ENCODE measurements at regions not wholly inside any gene's neighbourhood (a gene's known extent, or its start where the extent isn't known, plus 50 kb on each side); places are given as distances from the start of the nearest gene placed in this dataset.

GRCh38 chr11:109302591-109303334, 119.2 kb upstream of the C11orf87 start:
- Histone ChIP-seq H3K4me1 (no peaks in the 10 kb centered on the region), H3K36me3 (ENCODE audit: control insufficient read depth, insufficient read depth, low read length) (no peaks in the 10 kb centered on the region), H3K27me3 (replicated peaks; ENCODE audit: control insufficient read depth, insufficient read depth, low read length) (no peaks in the 10 kb centered on the region), H3K9me3 (no peaks in the 10 kb centered on the region), H3K4me3 (ENCODE audit: low read depth, low read length) (no peak overlapping the region)
- DNase-seq = no peak
- no TSS peak for BruUV-seq (replicated peaks)
- Mint-ChIP-seq H3K27me3 (ENCODE audit: insufficient read depth, unreplicated experiment) (peaks cover 2% of the 10 kb centered on the region), H3K4me1 (ENCODE audit: low read depth, unreplicated experiment) (peaks cover 21% of the 10 kb centered on the region), H3K27ac (ENCODE audit: unreplicated experiment) (no peak overlapping the region), H3K9me3 (ENCODE audit: unreplicated experiment) (no peaks in the 10 kb centered on the region), H3K4me3 (ENCODE audit: unreplicated experiment) (no peak overlapping the region), H3K36me3 (ENCODE audit: insufficient read depth, unreplicated experiment) (no peaks in the 10 kb centered on the region)
- TF ChIP-seq CTCF (IDR thresholded peaks at IDR 0.05; ENCODE audit: insufficient read depth in 1 of 2, low read depth in 1 of 2, low read length in 1 of 2, severe bottlenecking in 1 of 2, unreplicated experiment in 1 of 2) = no peak
- intact Hi-C loops (cut with micrococcal nuclease; ENCODE audit: unreplicated experiment) = no loop called here
- POLR2A ChIA-PET = no interaction called here
- CTCF ChIA-PET = no interaction called here

- Histone ChIP-seq H3K27me3 (replicated peaks; ENCODE audit: control insufficient read depth, insufficient read depth, low read length) (no peaks in the 10 kb centered on the region), H3K36me3 (ENCODE audit: control insufficient read depth, insufficient read depth, low read length) (no peaks in the 10 kb centered on the region), H3K9me3 (no peaks in the 10 kb centered on the region), H3K4me3 (ENCODE audit: low read depth, low read length) (no peak overlapping the region), H3K4me1 (no peaks in the 10 kb centered on the region)
- peaks cover 2% of the 10 kb centered on the region for H3K27me3 Mint-ChIP-seq (ENCODE audit: insufficient read depth, unreplicated experiment)
- ChIA-PET POLR2A (interaction anchor here (0.6 kb wide), 1 partner anchor 244 kb away, joined by 3 read pairs; no protein-coding TSS in a partner anchor), CTCF (no interaction called here)
- intact Hi-C loops (cut with micrococcal nuclease; ENCODE audit: unreplicated experiment) = no loop called here
- no peaks in the 10 kb centered on the region for H3K9me3 Mint-ChIP-seq (ENCODE audit: unreplicated experiment)
- peaks cover 21% of the 10 kb centered on the region for H3K4me1 Mint-ChIP-seq (ENCODE audit: low read depth, unreplicated experiment)
- BruUV-seq (replicated peaks) = no TSS peak
- no peak for DNase-seq
- H3K36me3 Mint-ChIP-seq (ENCODE audit: insufficient read depth, unreplicated experiment) = no peaks in the 10 kb centered on the region
- no peak for TF ChIP-seq CTCF (IDR thresholded peaks at IDR 0.05; ENCODE audit: insufficient read depth in 1 of 2, low read depth in 1 of 2, low read length in 1 of 2, severe bottlenecking in 1 of 2, unreplicated experiment in 1 of 2)
- no peak overlapping the region for H3K27ac Mint-ChIP-seq (ENCODE audit: unreplicated experiment)
- no peak overlapping the region for H3K4me3 Mint-ChIP-seq (ENCODE audit: unreplicated experiment)
Observed at GRCh38 chr11:109303342-109303741, 118.6 kb upstream of the C11orf87 start.

DNA sequence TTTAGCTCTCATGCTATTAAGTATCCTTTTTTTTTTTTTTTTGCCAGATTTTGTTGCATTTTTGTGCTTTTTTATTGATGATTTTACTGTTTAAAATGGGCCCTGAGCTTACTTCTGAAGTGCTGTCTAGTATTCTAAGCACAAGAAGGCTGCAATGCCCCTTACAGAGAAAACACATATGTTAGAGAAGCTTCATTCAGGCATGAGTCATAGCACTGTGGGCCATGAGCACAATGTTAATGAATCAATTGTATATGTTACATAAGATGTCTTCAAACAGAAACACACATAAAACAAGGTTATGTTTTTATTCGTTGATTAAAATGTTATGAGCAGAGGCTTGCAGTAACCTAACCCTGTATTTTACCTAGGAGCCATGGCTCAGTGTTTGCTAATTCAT, 117.8 kb upstream of the C11orf87 start:
- H3K27ac Mint-ChIP-seq (ENCODE audit: unreplicated experiment) = no peak overlapping the region
- Histone ChIP-seq H3K36me3 (ENCODE audit: control insufficient read depth, insufficient read depth, low read length) (no peaks in the 10 kb centered on the region), H3K4me3 (ENCODE audit: low read depth, low read length) (no peak overlapping the region), H3K4me1 (no peaks in the 10 kb centered on the region), H3K9me3 (no peaks in the 10 kb centered on the region), H3K27me3 (replicated peaks; ENCODE audit: control insufficient read depth, insufficient read depth, low read length) (no peaks in the 10 kb centered on the region)
- POLR2A ChIA-PET = interaction anchor here (0.6 kb wide), 1 partner anchor 245 kb away, joined by 3 read pairs; no protein-coding TSS in a partner anchor
- H3K36me3 Mint-ChIP-seq (ENCODE audit: insufficient read depth, unreplicated experiment) = no peaks in the 10 kb centered on the region
- no peak overlapping the region for H3K4me3 Mint-ChIP-seq (ENCODE audit: unreplicated experiment)
- intact Hi-C loops (cut with micrococcal nuclease; ENCODE audit: unreplicated experiment) = no loop called here
- peaks cover 21% of the 10 kb centered on the region for H3K4me1 Mint-ChIP-seq (ENCODE audit: low read depth, unreplicated experiment)
- peaks cover 2% of the 10 kb centered on the region for H3K27me3 Mint-ChIP-seq (ENCODE audit: insufficient read depth, unreplicated experiment)
- BruUV-seq (replicated peaks) = no TSS peak
- no peak for DNase-seq
- no peak for TF ChIP-seq CTCF (IDR thresholded peaks at IDR 0.05; ENCODE audit: insufficient read depth in 1 of 2, low read depth in 1 of 2, low read length in 1 of 2, severe bottlenecking in 1 of 2, unreplicated experiment in 1 of 2)
- CTCF ChIA-PET = no interaction called here
- H3K9me3 Mint-ChIP-seq (ENCODE audit: unreplicated experiment) = no peaks in the 10 kb centered on the region
